ENCODE measurements at regions not wholly inside any gene's neighbourhood (a gene's known extent, or its start where the extent isn't known, plus 50 kb on each side); places are given as distances from the start of the nearest gene placed in this dataset.
A peak's percentile ranks its signal among the peaks of the same experiment; 100 is the strongest.

DNA sequence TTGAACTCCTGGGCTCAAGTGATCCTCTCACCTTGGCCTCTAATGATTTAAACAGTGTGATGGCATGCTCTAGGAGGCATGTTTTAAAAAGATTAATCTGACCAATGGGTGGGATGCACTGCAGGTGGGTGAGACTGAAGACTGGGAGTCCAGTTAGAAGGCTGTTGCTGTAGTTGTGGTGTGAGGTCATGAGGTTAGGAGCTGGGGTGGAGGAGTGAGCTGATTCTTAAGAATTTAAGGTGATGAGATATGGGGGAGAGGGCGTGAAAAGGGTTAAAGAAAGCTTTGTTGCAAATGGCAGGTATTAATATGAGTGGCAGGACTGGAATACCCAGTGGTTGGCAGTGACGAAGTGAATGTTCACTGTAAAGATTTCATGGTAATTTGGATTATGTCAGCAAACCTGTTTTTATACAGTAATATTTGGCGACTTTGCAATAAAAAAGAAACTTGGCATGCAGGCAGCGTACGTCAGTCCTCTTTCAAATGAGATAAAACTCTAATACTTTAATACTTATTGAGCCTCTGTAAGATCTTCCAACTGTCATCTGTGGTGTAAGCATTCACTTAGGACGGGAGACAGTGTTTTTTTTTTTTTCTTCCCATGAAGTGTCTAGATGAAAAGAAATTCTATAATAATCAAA, 72.8 kb upstream of the MTPN start:
- no peaks in the 10 kb centered on the region for H3K79me2 ChIP-seq
- no peaks in the 10 kb centered on the region for H3K9me2 ChIP-seq (replicated peaks; ENCODE audit: insufficient read depth)
- no peak overlapping the region for H3K4me3 ChIP-seq
- H2AFZ ChIP-seq: no peak overlapping the region
- no peak for TF ChIP-seq EZH2 (IDR thresholded peaks at IDR 0.05; ENCODE audit: borderline replicate concordance)
- TF ChIP-seq, protein P1, sequence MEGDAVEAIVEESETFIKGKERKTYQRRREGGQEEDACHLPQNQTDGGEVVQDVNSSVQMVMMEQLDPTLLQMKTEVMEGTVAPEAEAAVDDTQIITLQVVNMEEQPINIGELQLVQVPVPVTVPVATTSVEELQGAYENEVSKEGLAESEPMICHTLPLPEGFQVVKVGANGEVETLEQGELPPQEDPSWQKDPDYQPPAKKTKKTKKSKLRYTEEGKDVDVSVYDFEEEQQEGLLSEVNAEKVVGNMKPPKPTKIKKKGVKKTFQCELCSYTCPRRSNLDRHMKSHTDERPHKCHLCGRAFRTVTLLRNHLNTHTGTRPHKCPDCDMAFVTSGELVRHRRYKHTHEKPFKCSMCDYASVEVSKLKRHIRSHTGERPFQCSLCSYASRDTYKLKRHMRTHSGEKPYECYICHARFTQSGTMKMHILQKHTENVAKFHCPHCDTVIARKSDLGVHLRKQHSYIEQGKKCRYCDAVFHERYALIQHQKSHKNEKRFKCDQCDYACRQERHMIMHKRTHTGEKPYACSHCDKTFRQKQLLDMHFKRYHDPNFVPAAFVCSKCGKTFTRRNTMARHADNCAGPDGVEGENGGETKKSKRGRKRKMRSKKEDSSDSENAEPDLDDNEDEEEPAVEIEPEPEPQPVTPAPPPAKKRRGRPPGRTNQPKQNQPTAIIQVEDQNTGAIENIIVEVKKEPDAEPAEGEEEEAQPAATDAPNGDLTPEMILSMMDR (IDR thresholded peaks at IDR 0.05; ENCODE audit: poor library complexity): no peak
- TF ChIP-seq EZH2phosphoT487 (IDR thresholded peaks at IDR 0.05; ENCODE audit: low read depth, severe bottlenecking, unreplicated experiment): no peak
- H3K36me3 ChIP-seq (replicated peaks; ENCODE audit: insufficient read depth, low read depth): no peaks in the 10 kb centered on the region
- peak overlapping the region; percentile 77 for H3K27ac ChIP-seq
- 65% methylated on average over 6 of the region's 6 CpGs for WGBS (ENCODE audit: low lambda C conversion rate, missing lambda C conversion rate)
- no peak overlapping the region for H3K4me2 ChIP-seq
- H3K4me1 ChIP-seq (ENCODE audit: insufficient read depth): no peaks in the 10 kb centered on the region
- H3K9me3 ChIP-seq (ENCODE audit: low read depth): no peaks in the 10 kb centered on the region
- peak; percentile 25 for DNase-seq (ENCODE audit: low spot score)
- H4K20me1 ChIP-seq (ENCODE audit: insufficient read depth, poor library complexity, severe bottlenecking): no peaks in the 10 kb centered on the region
- no peaks in the 10 kb centered on the region for H3K27me3 ChIP-seq

GRCh38 chr7:136049117-136049516, 72.0 kb upstream of the MTPN start:
- TF ChIP-seq EZH2phosphoT487 (IDR thresholded peaks at IDR 0.05; ENCODE audit: low read depth, severe bottlenecking, unreplicated experiment) (no peak), EZH2 (IDR thresholded peaks at IDR 0.05; ENCODE audit: borderline replicate concordance) (no peak)
- TF ChIP-seq, protein P1 (IDR thresholded peaks at IDR 0.05; ENCODE audit: poor library complexity): no peak
- DNase-seq (ENCODE audit: low spot score): no peak
- Histone ChIP-seq H3K79me2 (no peaks in the 10 kb centered on the region), H3K4me3 (no peak overlapping the region), H3K27ac (peak overlapping the region; percentile 66), H3K4me1 (ENCODE audit: insufficient read depth) (no peaks in the 10 kb centered on the region), H4K20me1 (ENCODE audit: insufficient read depth, poor library complexity, severe bottlenecking) (no peaks in the 10 kb centered on the region), H3K27me3 (no peaks in the 10 kb centered on the region), H3K36me3 (replicated peaks; ENCODE audit: insufficient read depth, low read depth) (no peaks in the 10 kb centered on the region), H3K9me3 (ENCODE audit: low read depth) (no peaks in the 10 kb centered on the region), H3K9me2 (replicated peaks; ENCODE audit: insufficient read depth) (no peaks in the 10 kb centered on the region), H2AFZ (no peak overlapping the region), H3K4me2 (no peak overlapping the region)
- WGBS (ENCODE audit: low lambda C conversion rate, missing lambda C conversion rate): 89% methylated on average over 7 of the region's 7 CpGs

GRCh38 chr7:136046548-136046947, 69.4 kb upstream of the MTPN start:
- Histone ChIP-seq H3K36me3 (replicated peaks; ENCODE audit: insufficient read depth, low read depth) (no peaks in the 10 kb centered on the region), H3K4me1 (ENCODE audit: insufficient read depth) (no peaks in the 10 kb centered on the region), H3K27ac (peak overlapping the region; percentile 85), H3K79me2 (no peaks in the 10 kb centered on the region), H3K4me2 (no peak overlapping the region), H3K9me3 (ENCODE audit: low read depth) (no peaks in the 10 kb centered on the region), H2AFZ (no peak overlapping the region), H3K4me3 (no peak overlapping the region), H4K20me1 (ENCODE audit: insufficient read depth, poor library complexity, severe bottlenecking) (no peaks in the 10 kb centered on the region), H3K27me3 (no peaks in the 10 kb centered on the region), H3K9me2 (replicated peaks; ENCODE audit: insufficient read depth) (no peaks in the 10 kb centered on the region)
- 82% methylated on average over 2 of the region's 2 CpGs for WGBS (ENCODE audit: low lambda C conversion rate, missing lambda C conversion rate)
- DNase-seq (ENCODE audit: low spot score): no peak
- no peak for TF ChIP-seq EZH2 (IDR thresholded peaks at IDR 0.05; ENCODE audit: borderline replicate concordance)
- no peak for TF ChIP-seq EZH2phosphoT487 (IDR thresholded peaks at IDR 0.05; ENCODE audit: low read depth, severe bottlenecking, unreplicated experiment)
- TF ChIP-seq, protein P1 (IDR thresholded peaks at IDR 0.05; ENCODE audit: poor library complexity): no peak
